Peyer's patch (tissue), 4 donors: ENCODE measurements at regions not wholly inside any gene's neighbourhood (a gene's known extent, or its start where the extent isn't known, plus 50 kb on each side); places are given as distances from the start of the nearest gene placed in this dataset.

Experiments used
- CTCF ChIP-seq, 6 experiments: fragments of 450-650 bp in 4 of 6; fragments of 200-600 bp in 2 of 6; sonication (generic) in 1 of 6; IDR thresholded peaks; one replicate each; pipeline ENCODE4 v1.5.1; 2017 to 2019; ENCODE audit warnings: antibody characterized with exemption in 6 of 6, mild to moderate bottlenecking in 3 of 6, moderate library complexity in 1 of 6
- POLR2A ChIP-seq, 2 donors: fragments of 450-650 bp; IDR thresholded peaks; one replicate each; pipeline ENCODE4 v1.5.1; 2017; ENCODE audit warnings: antibody characterized with exemption in 2 of 2, mild to moderate bottlenecking in 2 of 2, moderate library complexity in 2 of 2

GRCh38 chr12:89252284-89252683 lies 100.0 kb downstream of the DUSP6 start:
- no peak for TF ChIP-seq POLR2A (IDR thresholded peaks at IDR 0.05)
- TF ChIP-seq CTCF (IDR thresholded peaks at IDR 0.05), result no peak
